SKM-1 (cell line): ENCODE measurements at regions not wholly inside any gene's neighbourhood (a gene's known extent, or its start where the extent isn't known, plus 50 kb on each side); places are given as distances from the start of the nearest gene placed in this dataset.

Experiments used
- DNase-seq: peaks from one replicate; lab custom pipeline; 2025; ENCODE audit not compliant: unreplicated experiment; lab: John Stamatoyannopoulos, UW

DNA sequence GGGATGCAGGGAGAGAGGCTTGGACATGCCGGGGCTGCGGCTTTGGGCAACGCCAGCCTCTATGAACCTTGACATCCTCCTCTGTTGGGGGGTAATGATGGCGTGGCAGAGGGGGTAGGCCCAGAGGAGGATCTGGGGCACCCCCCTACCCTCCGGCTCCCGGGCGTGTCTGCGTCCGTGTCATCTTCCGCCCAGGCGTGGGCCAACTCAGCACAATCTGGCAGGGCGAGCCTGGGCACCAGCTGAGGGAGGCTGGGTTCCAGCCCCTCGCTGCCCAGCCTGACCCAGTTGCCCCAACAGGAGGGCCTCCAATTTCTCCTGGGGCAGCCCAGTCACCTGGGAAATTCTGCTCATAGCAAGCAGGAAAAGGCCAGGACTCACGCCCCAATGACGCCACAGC is 62.9 kb upstream of the IL17B start:
- no peak for DNase-seq

DNA sequence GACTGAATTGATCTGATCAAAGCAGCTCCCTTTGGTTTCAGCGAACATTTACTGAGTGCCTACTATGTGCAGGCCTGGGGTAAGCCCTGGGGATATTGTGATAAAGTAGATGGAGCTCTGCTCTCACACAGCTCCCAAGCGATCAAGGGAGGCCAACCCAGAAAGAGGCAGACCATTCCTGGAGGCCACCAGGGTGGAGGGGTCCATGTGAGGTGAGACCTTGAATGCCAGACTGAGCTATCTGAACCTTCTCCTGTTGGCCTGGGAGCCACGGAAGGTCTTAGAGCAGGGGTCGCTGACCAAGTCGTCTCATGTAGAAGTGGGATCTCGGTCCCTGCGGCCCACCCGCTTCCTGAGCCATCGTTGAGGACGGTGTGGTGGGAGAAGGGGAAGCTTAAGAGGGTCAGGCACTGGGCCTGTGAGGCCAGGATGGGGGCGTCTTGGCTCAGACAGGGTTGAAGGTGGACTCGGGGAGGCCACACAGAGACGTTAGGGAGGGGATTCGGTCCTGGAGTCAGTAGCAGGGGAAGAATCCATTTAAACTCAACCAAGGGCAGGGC is 62.2 kb upstream of the IL17B start:
- DNase-seq: no peak

DNA sequence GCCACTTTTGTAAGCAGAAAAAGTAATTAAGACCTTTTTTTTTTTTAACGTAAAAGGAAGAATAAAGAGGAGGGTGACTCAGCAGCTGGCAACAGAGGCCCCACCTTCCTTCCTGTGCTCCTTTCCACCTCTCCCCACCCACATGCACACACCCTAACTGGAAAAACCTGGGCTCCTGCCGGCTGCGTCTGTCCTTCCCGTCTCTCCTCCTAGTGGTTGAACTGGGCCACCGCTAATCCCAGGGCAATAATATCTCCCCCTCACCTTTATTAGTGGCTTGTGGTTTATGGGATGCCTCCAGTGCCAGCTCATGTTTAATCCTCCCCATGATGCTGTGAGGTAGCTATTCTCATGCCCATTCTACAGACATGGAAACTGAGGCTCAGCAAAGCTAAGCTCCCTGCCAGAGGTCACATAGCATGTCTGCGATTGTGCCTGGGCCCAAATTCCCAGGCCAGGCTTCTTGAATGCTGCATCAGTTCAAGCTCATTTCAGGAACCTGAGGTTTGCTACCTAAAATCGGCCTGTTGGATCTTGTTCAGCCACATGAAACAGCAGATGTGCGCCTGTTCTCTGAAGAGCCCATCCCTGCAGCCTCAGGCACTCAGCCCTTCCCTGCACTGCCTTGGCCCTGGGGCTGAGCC is 60.9 kb upstream of the IL17B start:
- no peak for DNase-seq

DNA sequence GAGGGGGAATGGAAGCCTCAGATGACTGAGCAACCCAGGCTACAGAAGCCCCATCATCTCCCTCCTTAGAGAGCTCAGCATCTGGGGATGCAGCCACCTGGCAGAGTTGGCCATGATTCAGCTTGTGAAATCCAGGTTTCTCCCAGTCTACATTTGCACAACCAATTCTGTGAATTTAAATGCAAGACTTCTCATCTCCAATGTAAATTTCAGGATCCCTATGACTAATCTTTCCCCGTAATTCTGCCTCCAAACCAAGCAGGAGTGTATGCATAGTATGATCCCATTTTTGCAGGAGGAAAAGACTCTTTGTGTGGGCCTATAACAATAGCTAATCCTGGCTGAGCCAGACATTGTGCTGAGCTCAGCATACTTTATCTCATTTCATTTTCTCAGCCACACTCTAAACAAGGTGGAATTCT is 59.6 kb upstream of the IL17B start:
- no peak for DNase-seq

DNA sequence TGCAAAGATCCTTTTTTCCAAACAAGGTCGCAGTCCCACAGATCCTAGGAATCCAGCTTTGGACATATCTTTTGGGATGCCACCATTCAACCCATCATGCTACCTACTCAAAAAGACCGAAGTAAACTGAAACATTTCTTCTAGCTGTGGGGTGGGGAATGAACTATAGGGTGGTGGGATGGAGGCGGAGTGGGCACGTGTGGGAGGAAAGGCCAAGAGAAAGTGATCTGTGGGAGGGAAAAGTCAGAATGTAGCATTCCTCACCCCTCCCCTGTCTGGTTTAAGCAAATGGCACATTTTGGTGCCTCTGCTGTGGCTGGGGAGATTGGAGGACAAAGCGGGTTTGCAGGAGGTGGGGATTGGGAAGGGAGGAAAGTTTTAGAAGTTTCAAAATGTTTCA is 59.2 kb upstream of the IL17B start:
- no peak for DNase-seq

DNA sequence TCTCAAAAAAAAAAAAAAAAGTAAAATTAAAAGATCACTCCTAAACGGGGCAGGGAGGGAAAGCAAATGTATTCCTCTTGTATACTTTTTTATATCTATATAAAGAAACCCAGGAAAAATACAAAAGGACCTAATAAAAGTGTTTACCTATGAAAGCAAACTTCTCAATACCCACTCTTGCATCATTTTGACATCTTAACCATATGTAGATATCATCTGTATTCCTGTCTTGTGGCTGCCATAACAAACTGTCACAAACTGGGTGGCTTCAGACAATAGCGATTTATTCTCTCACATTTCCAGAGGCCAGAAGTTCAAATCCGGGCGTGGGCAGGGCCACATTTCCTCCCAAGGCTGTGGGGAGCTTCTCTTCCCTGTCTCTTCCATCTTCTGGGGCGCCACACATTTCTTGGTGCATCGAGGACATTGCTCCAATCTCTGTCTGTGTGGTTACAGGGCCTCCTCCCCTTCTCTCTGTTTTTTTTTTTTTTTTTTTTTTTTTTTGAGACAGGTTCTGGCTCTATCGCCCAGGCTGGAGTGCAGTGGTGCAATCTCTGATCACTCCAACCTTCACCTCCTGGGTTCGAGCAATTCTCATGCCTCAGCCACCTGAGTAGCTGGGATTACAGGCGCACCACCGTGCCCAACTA is 58.4 kb upstream of the IL17B start:
- DNase-seq: no peak

DNA sequence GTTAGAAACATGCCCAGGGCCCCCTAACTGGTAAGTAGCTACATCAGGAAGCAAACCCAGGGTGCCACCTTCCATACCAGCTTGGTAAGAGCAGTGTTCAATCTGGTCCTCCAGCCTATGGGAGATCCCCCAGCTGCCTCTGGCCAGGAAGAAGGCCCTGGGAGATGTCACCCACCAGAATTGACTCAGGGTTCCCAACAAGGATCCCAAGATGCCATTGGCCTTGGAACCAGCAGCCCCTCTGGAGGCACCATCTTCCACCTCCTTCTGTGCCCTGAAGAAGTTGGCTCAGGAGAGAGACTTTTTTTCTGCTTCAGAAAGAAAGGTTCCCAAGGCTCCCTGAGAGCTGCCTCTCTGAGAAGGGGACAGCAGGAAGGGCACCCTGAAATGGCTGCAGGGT is 56.6 kb upstream of the IL17B start:
- no peak for DNase-seq

DNA sequence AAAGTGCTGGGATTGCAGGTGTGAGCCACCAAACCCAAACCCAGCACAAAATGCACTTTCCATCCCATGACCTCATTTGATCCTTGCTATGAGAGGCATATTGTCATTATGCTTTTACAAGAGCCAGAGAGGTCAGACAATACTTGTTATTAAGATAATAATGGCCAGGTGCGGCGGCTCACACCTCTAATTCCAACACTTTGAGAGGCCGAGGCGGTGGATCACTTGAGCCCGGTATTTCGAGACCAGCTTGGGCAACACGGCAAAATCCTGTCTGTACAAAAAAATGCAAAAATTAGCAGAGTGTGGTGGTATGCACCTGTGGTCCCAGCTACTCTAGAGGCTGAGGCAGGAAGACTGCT is 55.9 kb upstream of the IL17B start:
- no peak for DNase-seq

DNA sequence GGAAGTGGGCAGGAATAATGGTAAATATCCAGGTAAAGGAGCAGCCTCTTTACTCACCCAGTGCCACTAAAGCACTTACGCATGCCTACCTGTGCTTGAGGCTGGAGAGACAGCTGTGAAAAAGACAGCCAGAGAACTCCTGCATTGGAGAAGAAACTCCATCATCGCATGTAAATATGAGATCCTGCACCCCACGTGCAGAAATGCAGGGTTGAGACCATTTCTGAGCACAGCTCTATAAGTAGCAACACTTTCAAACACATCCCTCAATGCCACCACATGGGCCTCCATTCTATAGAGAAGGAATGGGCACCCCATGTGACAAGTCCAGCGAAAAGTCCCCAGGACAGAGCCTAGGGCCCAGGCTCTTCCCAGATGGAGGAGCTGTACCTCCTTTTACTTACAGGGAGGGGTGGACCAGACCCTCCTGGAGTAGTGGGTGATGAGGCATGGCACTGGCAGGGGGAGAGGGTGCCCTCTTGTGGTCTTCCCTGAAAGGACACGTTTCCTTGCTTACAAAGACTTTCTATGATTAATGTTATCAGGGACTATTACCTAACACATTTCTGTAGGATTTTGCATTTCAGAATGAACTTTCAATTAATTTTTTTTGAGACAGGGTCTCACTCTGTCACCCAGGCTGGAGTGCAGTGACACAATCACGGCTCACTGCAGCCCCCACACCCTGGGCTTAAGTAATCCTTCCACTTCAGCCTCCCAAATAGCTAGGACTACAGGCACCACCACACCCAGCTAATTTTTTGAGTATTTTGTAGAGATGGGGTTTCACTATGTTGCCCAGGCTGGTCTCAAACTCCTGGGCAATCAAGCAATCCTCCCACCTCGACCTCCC is 55.3 kb upstream of the IL17B start:
- peak; percentile 47 for DNase-seq

DNA sequence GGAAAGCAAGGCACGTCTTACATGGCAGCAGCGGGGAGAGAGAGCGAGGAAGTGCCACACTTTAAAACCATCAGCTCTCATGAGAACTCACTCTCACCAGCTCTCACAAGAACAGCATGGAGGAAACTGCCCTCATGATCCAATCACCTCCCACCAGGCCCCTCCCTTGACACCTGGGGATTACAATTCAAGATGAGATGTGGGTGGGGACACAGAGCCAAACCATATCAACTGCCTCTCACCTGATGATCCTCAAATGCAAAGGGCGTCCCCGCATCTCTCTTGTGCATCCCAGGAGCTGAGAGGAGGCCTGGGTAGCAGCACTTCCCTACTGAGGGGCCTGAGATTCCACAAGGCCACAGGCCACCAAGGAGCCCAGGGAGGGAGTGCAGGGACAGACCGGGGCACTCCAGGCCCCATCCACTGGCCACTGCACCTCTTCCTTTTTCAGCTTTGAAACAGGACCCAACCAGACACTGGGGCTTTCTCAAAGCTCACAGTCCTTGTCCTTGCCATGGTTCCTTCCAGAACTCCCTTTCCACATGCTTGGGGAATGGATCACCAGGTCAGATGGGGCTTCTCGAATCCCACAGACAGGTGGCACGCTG is 54.5 kb upstream of the IL17B start:
- no peak for DNase-seq

DNA sequence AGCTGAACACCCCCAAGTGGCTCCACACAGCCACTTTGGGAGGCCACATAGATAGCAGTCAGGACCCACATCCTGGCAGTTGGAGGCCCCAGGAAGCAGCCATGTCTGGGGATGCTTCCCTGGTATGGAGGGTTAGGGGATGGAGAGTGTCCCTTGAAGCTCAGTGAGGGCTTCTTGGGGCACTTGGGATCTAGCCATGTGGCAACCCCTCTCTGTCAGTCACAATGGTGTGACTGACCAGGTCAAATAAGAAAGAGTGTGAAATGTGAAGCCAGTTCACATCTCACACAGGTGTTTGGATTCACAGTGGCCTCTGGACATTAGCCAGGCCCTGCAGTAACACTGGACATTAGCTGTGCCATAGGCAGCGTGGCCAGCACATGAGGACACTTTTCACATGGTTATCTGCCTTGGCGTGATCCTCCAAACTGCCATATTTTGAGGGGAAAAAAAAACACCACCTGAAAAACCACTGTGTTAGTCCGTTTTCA is 53.9 kb upstream of the IL17B start:
- no peak for DNase-seq

DNA sequence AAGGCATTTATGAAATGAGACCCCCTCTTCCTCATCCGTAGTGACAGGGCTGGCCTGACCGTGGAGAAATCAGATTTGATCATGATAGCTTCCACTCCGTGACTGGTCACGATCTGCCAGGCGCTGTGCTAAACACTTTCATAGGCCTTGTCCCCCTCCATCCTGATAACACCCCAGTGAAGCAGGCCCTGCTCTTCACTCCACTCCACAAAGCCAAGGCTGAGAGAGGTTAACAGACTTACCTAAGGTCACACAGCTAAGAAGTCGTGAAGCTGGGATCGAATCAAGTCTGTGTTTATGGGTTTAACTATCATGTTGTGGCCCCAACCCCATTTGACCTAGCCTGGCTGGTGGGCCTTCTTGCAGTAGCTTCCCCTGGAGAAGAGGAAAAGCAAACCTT is 53.3 kb upstream of the IL17B start:
- no peak for DNase-seq

DNA sequence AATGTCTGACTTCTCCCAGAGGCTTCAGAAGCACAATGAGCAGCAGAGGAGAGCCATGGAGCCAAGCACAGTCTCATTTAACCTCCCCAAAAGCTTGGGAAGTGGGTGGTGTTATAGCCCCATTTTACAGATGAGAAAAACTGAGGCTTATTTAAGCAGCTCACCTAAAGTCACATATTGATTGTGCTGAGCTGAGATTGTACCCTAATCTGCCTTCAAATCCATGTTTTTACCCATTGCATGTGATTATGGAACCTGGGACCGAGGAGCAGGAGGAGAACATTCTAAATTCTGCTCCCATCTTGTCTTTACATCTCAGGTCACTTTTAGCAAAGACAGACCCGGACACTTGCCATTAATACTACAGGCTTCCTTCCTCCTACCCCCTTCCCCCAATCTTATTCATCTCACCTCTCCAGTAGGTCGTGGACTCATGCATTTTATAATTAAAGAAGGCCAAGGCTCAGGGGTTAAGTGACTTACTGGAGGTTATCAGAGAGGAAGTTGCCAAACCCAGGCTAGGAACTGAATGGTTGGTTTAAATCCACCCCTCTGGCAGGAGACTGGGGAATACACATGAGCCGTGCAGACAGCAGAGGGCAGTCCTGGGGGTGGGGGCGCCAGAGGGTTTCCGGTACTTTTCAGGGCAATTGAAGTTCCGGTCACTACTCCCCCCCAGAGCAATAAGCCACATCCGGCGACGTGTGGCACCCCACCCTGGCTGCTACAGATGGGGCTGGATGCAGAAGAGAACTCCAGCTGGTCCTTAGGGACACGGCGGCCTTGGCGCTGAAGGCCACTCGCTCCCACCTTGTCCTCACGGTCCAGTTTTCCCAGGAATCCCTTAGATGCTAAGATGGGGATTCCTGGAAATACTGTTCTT is 51.0 kb upstream of the IL17B start:
- peak; percentile 88 for DNase-seq
